ENCODE measurements at regions not wholly inside any gene's neighbourhood (a gene's known extent, or its start where the extent isn't known, plus 50 kb on each side); places are given as distances from the start of the nearest gene placed in this dataset.

DNA sequence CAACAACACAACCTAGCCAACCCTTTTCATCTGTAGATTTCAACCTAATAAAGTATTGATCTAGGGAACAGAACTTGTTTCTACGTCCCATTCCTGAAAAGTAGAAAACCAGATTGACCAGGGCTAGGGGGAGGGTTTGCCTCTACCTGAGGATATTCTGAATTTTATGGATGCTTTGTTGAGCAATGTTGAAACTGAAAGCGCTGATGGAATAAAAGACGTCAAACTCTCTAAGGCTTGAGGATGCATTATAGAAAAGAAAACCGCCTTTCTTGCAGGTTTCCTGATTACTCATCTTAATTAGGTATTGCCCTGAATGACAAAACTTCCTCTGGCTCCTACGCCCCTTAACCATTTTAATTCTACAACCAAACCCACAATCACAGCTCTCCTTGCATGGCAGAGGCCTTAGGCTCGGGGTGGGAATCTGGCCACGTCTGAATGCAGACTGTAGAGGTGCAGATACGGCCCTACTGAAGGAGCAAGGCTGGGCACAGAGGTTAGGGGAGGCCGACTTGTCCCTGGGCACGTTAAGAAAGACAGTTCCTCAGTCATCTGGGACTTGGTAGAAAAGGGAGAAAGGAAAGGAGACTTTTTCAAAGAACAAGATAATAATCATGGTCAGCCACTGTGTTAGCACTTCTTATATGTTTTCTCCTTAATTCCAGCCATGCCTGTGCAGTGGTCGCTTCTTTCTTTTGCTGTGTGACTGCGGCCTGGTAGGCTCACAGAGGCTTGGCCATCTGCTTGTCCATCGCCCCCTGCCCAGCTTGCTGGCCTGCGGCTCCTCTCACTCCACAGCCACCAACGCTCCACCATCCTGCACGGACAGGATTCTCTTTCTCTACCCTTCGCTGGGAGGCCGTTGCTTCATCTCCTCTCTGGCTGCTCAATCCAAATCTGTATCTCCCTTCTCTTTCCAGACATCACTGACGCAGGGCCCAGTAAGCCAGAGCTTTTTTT is 209.5 kb downstream of the VAPA start:
- TF ChIP-seq CTCF (IDR thresholded peaks at IDR 0.05), result no peak
- TF ChIP-seq POLR2A (IDR thresholded peaks at IDR 0.05), result no peak
